ENCODE measurements at regions not wholly inside any gene's neighbourhood (a gene's known extent, or its start where the extent isn't known, plus 50 kb on each side); places are given as distances from the start of the nearest gene placed in this dataset.

DNA sequence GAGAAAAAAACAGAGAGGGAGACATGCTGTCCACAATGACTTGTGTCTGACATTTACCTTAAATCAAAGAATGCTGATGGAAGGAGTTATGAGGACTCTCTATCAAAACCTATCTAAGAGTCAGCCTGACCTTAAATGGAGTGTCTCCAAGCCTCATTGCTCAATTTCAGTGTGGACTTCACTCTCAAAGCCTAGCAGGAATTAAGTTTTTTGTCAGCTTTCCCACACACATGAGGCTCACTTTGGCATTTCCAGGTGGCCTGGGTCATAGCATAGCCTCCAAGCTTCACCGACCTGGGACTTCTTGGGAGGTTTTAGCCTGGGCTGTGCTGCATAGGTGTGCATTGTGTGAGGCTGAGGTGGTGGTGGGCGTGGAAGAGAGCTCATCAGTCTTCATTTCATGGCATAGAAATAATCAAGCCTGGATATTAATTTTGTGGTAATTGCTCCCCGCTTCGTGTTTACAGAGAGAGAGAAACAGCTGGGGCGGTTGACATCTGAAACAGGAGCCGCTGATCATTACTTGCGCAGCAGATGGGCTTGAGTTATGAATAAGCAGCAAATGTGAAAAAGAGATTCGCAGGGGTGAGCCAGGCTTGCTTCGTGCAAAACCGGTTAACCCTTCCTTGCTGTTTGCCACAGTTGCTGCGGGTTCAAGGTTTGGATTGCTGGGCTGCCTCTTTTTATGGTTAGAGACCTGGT, 647.8 kb downstream of the INHBA start:
- 83 to 88% methylated on average over 11 of the region's 11 CpGs for WGBS, 2 donors
- no peaks in the 10 kb centered on the region for H3K36me3 ChIP-seq (ENCODE audit: control insufficient read depth in 4 of 4, insufficient read depth in 4 of 4, low read length in 4 of 4)
- H3K27me3 ChIP-seq (ENCODE audit: control insufficient read depth in 3 of 3, insufficient read depth in 3 of 3, low read length in 2 of 3), result no peaks in the 10 kb centered on the region
- TF ChIP-seq, protein P1, sequence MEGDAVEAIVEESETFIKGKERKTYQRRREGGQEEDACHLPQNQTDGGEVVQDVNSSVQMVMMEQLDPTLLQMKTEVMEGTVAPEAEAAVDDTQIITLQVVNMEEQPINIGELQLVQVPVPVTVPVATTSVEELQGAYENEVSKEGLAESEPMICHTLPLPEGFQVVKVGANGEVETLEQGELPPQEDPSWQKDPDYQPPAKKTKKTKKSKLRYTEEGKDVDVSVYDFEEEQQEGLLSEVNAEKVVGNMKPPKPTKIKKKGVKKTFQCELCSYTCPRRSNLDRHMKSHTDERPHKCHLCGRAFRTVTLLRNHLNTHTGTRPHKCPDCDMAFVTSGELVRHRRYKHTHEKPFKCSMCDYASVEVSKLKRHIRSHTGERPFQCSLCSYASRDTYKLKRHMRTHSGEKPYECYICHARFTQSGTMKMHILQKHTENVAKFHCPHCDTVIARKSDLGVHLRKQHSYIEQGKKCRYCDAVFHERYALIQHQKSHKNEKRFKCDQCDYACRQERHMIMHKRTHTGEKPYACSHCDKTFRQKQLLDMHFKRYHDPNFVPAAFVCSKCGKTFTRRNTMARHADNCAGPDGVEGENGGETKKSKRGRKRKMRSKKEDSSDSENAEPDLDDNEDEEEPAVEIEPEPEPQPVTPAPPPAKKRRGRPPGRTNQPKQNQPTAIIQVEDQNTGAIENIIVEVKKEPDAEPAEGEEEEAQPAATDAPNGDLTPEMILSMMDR (IDR thresholded peaks at IDR 0.05; ENCODE audit: control extremely low read depth, extremely low read depth), result no peak
- no peak overlapping the region for H3K9ac ChIP-seq (ENCODE audit: insufficient read depth in 1 of 2, low read length in 2 of 2)
- no peak for ATAC-seq (ENCODE audit: insufficient read depth, low FRiP score)
- H3K27ac ChIP-seq (ENCODE audit: low read depth in 1 of 2, low read length in 1 of 2), result no peak overlapping the region
- peaks cover 0 to 2% (median 0%) of the 10 kb centered on the region in 5 donors for H3K4me1 ChIP-seq (ENCODE audit: control insufficient read depth in 5 of 5, insufficient read depth in 5 of 5, low read length in 5 of 5)
- H3K9me3 ChIP-seq (ENCODE audit: control insufficient read depth in 4 of 4, insufficient read depth in 3 of 4, low read length in 3 of 4), result peaks cover 0 to 2% (median 0%) of the 10 kb centered on the region in 4 donors
- H3K4me3 ChIP-seq, result no peak overlapping the region
- DNase-seq, result no peak

DNA sequence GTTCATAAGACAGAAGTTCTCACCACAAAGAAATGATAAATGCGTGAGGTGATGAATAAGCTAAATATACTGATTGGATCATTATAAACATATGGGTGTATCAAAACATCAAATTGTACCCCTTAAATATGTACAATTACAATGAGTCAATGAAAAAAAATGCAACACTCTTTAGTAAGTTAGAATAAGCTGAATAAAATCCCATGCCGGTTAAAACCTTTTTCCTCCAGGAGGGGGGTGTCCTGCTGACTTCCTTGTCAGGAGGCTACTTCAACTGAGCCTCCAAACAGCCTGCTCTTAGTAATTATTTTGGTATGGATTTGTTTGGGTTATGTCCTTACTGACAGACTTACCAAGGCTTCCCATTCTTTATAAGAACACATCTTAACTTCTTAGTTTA, 649.1 kb downstream of the INHBA start:
- H3K4me1 ChIP-seq (ENCODE audit: control insufficient read depth in 5 of 5, insufficient read depth in 5 of 5, low read length in 5 of 5), result peaks cover 0 to 2% (median 0%) of the 10 kb centered on the region in 5 donors
- no peak for ATAC-seq (ENCODE audit: insufficient read depth, low FRiP score)
- H3K9ac ChIP-seq (ENCODE audit: insufficient read depth in 1 of 2, low read length in 2 of 2), result no peak overlapping the region
- H3K4me3 ChIP-seq, result no peak overlapping the region
- no peak overlapping the region for H3K27ac ChIP-seq (ENCODE audit: low read depth in 1 of 2, low read length in 1 of 2)
- DNase-seq, result no peak
- no peaks in the 10 kb centered on the region for H3K27me3 ChIP-seq (ENCODE audit: control insufficient read depth in 3 of 3, insufficient read depth in 3 of 3, low read length in 2 of 3)
- 91 to 94% methylated on average over 2 of the region's 2 CpGs for WGBS, 2 donors
- H3K9me3 ChIP-seq (ENCODE audit: control insufficient read depth in 4 of 4, insufficient read depth in 3 of 4, low read length in 3 of 4), result peaks cover 0 to 2% (median 0%) of the 10 kb centered on the region in 4 donors
- no peaks in the 10 kb centered on the region for H3K36me3 ChIP-seq (ENCODE audit: control insufficient read depth in 4 of 4, insufficient read depth in 4 of 4, low read length in 4 of 4)
- TF ChIP-seq, protein P1 (IDR thresholded peaks at IDR 0.05; ENCODE audit: control extremely low read depth, extremely low read depth), result no peak

DNA sequence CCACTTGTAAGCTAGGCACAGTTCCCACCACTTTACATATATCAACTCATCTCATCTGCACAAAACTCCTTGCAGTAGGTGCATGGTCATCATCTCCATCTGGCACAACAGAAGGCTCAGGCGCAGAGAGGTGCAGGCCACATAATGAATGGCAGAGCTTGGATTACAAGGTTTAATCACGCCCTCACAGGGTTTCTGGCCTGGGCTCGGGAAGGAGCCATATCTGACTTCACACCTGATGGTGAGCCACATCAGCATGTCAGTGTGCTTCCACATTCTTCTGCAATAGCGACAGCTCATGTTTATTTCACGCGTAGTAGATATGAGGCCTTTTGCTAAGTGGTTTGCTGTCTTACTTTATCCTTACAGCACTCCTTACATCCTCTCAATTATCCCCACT, 650.2 kb downstream of the INHBA start:
- no peak for DNase-seq
- Histone ChIP-seq H3K9ac (ENCODE audit: insufficient read depth in 1 of 2, low read length in 2 of 2) (no peak overlapping the region), H3K4me3 (no peak overlapping the region), H3K9me3 (ENCODE audit: control insufficient read depth in 4 of 4, insufficient read depth in 3 of 4, low read length in 3 of 4) (no peaks in the 10 kb centered on the region), H3K36me3 (ENCODE audit: control insufficient read depth in 4 of 4, insufficient read depth in 4 of 4, low read length in 4 of 4) (no peaks in the 10 kb centered on the region), H3K27ac (ENCODE audit: low read depth in 1 of 2, low read length in 1 of 2) (no peak overlapping the region), H3K27me3 (ENCODE audit: control insufficient read depth in 3 of 3, insufficient read depth in 3 of 3, low read length in 2 of 3) (no peaks in the 10 kb centered on the region), H3K4me1 (ENCODE audit: control insufficient read depth in 5 of 5, insufficient read depth in 5 of 5, low read length in 5 of 5) (peaks cover 0 to 2% (median 0%) of the 10 kb centered on the region in 5 donors)
- no peak for ATAC-seq (ENCODE audit: insufficient read depth, low FRiP score)
- TF ChIP-seq, protein P1 (IDR thresholded peaks at IDR 0.05; ENCODE audit: control extremely low read depth, extremely low read depth), result no peak
- 73 to 79% methylated on average over 6 of the region's 6 CpGs for WGBS, 2 donors

DNA sequence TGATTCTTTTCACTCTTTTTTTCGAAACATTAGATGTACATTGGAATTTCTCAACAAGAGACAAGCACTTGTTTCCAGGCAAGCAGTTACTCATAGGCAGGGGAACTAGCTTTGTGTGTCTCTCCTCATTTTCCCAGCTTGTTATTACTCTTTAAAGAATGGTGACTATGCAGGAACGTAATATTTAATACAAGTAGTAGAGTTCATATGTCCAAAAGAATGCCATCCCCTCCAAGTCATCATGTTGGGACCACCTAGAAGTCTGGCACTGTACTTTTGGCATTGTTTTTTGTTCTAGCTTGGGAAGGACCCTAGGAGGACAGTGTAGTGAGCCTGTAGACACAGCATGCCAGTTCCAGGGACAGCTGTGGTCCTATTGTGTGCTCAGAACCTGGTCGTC, 650.7 kb downstream of the INHBA start:
- TF ChIP-seq, protein P1 (IDR thresholded peaks at IDR 0.05; ENCODE audit: control extremely low read depth, extremely low read depth), result no peak
- Histone ChIP-seq H3K27me3 (ENCODE audit: control insufficient read depth in 3 of 3, insufficient read depth in 3 of 3, low read length in 2 of 3) (no peaks in the 10 kb centered on the region), H3K4me1 (ENCODE audit: control insufficient read depth in 5 of 5, insufficient read depth in 5 of 5, low read length in 5 of 5) (peaks cover 0 to 2% (median 0%) of the 10 kb centered on the region in 5 donors), H3K36me3 (ENCODE audit: control insufficient read depth in 4 of 4, insufficient read depth in 4 of 4, low read length in 4 of 4) (no peaks in the 10 kb centered on the region), H3K9me3 (ENCODE audit: control insufficient read depth in 4 of 4, insufficient read depth in 3 of 4, low read length in 3 of 4) (no peaks in the 10 kb centered on the region), H3K9ac (ENCODE audit: insufficient read depth in 1 of 2, low read length in 2 of 2) (no peak overlapping the region), H3K4me3 (no peak overlapping the region), H3K27ac (ENCODE audit: low read depth in 1 of 2, low read length in 1 of 2) (no peak overlapping the region)
- ATAC-seq (ENCODE audit: insufficient read depth, low FRiP score) (no peak), DNase-seq (no peak)
- 77 to 81% methylated on average over 3 of the region's 3 CpGs for WGBS, 2 donors
